NCI-H187 (cell line): ENCODE measurements at regions not wholly inside any gene's neighbourhood (a gene's known extent, or its start where the extent isn't known, plus 50 kb on each side); places are given as distances from the start of the nearest gene placed in this dataset.

ENCODE experiments used
- DNase-seq, 2 experiments: peaks; one replicate each; lab custom pipeline; 2025; lab: John Stamatoyannopoulos, UW

GRCh38 chr2:62596061-62596921, 90.3 kb upstream of the TMEM17 start:
- no peak for DNase-seq

GRCh38 chr2:62595474-62595873, 89.5 kb upstream of the TMEM17 start:
- no peak for DNase-seq

DNA sequence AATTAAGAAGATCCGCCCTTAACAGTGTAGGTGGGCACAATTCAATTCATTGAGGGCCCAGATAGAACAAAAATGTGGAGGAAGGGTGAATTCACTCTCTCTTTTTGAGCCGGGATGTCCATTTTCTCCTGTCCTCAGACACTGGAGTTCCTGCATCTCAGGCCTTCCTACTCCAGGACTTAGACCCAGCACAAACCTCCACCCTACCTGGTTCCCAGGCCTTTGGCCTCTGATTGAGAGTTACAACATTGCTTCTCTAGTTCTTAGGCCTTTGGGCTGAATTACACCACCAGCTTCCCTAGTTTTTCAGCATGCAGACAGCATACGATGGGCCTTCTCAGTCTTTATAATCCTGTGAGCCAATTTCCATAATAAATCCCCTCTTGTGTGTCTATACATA, 87.8 kb upstream of the TMEM17 start:
- DNase-seq: no peak

DNA sequence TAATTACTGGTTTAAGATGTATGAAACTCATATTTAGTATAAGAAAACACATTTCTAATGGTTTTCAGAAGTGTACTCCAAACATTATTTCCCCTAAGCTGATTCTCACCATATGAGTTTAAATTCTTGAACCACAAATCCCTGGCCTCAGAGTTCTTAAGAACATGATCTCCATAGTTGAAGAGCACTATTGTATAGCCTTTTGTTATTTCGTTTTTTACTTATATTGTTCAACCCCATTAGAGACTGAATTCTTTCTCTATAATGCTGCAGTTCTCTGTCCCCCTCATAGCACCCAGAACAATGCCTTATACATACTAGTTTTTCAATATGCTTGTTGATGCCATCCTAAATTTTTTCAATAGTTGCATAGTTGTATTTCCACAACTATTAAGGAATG, 85.5 kb upstream of the TMEM17 start:
- no peak for DNase-seq

DNA sequence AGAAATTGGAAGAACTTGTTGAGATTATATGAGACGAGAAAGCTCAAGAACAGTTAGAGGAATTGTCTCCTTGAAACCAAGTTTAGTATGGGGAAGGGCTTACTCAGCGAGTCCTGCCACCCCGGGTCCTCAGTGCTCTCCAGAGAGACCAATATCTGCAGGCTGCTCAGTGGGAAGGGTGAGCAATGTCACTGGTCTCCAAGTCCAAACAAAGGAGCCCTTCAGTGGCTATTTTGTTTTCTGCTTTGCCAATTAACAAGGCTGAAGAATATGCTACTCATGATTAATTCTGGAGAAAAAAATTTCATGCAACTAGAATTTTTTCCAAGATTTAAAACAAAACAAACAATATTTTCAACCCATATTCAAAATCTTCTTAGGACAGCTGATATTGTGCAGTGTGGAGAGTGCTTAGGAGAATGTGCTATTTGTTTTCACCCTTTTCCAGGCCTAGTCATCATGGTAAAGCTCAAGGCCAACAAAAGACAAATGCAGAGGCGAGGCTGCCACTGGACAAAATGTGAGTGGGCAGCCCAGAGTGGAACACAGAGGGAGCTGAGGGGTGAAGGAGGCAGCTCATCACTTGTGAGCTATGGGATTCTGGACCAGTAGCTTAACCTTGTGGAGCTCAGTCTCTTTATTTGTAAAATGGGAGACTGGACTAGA, 83.8 kb upstream of the TMEM17 start:
- no peak for DNase-seq

DNA sequence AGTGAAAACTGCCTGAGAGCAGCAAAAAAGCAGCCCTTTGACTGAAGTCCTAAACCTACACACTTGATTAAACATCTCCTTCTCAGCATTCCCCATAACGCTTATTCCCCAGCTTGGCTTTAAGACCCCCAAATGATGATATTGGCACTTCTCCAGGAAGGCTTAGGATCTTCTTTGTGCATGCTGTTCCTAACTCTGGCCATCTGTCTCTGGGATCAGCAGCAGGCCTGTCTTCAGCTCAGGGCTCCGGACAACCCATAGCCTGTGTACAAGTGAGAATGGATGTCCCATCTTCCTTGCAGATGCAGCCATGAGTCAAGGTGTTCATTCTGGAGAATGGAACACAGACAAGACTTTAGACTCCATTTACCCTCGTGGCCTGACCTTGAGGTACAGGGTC, 81.6 kb upstream of the TMEM17 start:
- no peak for DNase-seq

DNA sequence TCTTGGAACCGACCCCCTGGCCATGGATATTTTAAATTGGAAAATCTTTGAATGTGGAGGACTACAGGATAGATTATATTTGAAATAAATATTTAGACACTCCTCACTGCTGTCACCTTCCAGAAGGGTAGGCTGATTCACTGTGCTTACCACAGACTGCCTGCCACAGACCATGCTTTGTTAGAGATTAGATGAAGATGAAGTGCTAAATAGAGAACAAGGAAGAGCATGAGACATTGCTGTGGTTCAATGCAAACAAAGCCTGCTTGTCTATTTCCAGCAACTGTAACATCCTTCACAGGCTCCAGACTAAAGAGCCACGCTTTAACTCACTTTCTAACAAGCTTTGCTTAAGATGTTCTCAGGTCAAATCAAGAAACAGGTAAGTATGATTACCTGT, 81.0 kb upstream of the TMEM17 start:
- no peak for DNase-seq

DNA sequence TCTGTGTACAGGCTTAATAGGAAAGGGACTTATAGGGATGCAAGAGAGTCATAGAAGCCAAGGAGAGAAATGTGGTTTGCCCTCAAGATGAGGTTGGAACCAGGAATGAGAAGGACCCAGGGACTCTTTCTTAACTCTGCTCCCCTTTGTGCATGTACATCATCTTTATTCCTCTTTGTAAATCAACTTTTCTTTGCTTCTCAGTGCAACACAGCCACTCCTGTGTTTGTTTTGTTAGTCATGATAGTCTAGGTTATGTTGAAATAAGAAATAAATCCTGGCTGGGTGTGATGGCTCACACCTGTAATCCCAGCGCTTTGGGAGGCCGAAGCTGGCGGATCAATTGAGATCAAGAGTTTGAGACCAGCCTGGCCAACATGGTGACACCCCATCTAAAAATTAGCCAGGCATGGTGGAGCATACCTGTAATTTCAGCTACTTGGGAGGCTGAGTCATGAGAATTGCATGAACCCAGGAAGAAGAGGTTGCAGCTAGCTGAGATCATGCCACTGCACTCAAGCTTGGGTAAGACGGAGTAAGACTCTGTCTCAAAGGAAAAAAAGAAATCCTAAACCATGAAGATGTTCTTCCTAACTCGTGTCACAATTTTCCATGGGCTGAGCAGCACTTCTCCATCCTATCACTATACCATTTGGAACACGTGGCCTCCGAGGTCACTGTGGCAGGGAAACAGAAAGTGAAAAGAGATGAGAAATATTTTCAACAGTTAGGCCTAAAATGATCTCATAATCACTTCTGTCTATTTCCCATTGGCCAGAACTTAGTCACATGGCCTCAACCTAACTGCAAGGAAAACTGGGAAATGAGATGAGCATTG, 73.0 kb upstream of the TMEM17 start:
- no peak for DNase-seq

DNA sequence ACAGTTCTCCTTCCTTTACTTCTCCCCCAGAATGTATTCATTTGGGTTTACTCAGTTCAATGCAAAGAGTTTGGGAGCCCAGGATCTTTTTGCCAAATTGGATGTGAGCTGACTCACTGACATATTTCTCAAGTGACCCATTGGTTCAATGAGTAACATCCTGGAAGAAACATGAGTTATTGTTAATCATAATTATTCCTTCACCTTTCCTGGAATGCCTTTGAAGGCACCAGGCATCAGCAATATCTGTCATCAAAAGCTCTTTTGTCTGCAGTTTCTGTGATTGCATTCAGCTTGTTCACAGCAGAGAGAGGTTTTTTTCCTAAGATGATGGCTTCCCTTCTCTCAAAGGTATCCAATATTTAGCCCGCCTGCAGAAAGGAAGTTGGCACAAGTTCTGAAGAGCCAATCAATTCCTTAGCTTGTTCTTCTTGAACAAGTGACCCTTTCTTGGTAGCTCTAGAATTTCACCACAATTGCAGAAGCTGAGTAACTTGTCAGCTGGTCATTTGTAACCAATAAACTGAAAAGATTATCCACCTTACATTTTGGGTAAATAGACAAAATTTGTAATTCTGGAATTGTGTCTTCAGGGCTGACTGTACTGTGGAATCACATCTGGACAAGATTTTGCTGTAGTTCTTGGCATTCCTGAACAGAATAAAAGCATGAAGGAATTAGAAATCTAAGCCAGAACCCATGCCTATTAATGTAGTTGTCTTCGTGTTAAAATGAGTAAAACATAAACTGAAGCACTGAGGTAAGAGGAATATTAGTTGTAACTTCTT, 72.2 kb upstream of the TMEM17 start:
- no peak for DNase-seq

DNA sequence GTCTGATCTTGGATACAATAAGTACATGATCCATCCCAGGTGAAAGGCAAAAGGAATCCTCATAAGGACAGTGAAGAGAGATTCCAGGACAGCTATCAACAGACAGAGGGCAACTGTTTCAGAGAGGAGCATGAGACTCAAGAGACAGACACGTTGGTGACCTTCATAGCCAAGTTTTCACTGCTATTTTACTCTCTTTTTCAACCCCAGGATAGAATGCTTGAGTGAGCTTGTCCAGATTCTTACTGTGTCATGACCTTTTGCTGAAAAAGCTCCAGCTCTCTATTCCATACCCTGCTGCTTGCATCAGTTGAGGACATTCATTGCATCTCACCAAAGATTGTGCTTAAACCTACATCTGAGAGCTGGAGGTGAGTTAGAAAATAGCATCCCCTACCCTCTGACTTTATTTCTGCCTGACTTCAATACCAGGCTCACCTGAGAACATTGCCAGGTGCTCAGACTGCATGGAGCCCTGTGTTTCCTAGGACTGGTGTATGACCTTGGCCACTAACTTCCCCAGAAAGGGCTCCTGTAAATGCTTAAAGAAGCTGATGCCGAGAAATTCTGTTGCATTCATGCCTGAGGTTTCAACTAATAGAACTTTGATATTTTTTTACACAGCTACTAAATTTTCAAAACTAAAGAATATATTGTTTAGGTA, 70.4 kb upstream of the TMEM17 start:
- DNase-seq: no peak

DNA sequence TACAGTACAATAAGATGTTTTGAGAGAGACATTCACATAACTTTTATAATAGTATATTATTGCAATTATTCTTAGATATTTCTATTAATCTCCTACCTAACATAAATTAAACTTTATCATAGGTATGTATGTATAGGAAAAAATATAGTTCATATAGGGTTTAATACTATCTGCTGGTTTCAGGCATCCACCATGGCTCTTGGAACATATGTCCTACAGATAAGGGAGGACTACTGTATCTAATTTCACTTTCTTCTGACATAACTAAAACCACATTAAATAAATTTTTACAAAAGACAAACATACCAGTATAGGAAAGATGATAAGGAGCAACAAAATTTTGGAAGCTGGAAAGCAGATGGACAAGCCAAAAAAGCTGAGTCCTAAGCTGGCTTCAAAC, 67.9 kb upstream of the TMEM17 start:
- DNase-seq: no peak

DNA sequence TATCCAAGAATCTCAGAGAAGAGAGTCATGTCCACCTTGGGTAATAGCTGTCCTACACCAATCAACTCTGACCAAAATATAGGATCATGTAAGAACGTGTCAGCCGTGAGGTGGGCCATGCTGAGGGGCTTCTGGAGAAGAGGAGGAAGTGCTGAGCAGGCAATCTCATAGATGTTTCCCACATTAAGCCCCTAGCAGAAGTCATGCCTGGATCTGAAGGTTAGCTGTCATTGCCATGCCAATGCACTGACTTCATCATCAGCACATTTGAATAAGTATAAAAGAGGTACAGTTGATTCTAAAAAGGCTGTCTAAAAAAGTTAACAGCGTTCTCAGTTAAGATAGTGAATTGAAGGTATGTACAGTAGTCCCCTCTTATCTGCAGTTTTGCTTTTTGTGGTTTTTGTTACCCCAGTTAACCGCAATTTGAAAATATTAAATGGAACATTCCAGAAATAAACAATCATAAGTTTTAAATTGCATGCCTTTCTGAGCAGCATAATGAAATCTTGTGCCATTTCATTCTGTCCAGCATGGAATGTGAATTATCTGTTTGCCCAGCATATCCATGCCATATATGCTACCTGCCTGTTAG, 67.2 kb upstream of the TMEM17 start:
- DNase-seq: no peak

DNA sequence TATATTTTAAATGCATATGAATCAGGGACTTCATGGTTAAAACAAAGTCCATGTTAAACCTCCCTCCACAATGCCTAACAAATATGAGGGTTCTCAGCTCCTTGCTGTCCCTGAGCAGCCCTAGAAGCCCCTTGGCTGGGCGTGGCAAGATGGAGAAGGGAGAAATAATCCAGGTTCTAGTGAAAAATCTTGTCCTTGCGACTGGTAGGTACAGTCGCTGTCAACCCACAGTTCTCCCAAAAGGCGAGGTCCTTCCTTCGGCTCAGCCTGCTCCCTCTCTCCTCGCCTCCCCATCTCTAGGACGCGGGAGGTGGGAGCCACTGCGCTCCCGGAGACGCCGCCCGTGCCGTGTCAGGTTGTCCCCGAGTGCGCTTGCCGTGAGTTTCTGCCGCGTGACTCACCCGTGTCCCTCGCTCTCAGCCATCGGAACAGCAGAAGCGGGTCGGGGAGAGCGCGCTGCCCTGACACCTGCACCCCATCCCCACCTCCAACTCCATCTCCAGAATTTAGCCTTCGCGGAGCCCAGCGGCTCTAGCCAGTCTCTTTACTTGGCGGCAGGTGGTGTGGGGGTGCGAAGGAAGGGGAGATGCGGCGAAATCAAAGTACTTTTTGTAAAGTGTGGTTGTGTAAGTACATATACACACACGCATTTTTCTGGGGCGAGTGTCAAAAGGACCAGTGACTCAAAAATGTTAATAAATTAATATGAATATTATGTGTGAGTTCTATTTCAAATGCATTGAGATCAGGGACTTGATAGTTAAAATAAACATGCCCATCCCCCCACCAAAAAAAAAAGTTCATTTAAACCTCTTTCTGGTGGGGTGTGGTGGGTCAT, 65.1 kb upstream of the TMEM17 start:
- no peak for DNase-seq

DNA sequence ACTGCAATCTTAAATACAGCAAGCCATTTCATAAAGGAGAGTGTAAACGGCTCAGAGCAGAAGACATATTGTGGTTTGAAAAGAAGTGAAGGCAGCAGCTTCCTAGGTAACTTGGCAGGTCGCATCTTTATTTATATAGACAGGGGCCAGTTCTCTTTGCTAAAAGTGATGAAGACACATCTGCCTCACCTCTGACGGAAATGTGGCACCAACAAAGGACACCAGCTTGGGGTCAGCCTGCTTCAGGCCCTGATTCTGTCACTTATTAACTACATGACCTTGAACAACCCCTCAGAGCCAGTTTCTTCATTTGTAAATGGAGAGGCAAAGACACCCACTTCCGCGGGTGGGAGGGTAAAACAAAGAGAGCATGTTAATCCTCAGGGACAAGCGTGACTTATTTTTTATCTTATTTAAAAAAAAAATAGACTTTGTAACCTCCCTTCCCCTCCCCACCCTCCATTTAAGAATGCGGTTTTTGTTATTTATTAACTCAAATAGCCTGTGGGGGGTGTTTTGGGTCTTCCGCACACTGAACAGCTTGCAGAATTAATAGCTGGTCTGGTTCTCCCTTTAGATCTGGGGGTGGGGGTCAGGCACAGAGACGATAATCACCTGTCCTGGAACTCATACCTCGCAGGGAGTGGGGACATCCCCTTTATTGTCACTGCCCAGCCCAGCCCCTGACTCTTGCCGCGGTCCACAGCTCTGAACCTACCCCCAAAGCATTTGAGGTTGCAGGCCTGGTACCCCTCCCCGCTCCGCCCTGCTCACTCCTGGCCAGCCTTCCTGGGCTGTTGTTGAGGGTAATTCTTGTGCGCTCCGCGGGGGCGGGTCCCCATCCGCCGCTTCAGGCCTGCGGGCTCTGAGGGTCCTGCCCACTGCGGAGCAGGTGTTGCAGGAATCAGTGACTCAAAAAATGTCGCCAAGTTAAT, 64.2 kb upstream of the TMEM17 start:
- no peak for DNase-seq

DNA sequence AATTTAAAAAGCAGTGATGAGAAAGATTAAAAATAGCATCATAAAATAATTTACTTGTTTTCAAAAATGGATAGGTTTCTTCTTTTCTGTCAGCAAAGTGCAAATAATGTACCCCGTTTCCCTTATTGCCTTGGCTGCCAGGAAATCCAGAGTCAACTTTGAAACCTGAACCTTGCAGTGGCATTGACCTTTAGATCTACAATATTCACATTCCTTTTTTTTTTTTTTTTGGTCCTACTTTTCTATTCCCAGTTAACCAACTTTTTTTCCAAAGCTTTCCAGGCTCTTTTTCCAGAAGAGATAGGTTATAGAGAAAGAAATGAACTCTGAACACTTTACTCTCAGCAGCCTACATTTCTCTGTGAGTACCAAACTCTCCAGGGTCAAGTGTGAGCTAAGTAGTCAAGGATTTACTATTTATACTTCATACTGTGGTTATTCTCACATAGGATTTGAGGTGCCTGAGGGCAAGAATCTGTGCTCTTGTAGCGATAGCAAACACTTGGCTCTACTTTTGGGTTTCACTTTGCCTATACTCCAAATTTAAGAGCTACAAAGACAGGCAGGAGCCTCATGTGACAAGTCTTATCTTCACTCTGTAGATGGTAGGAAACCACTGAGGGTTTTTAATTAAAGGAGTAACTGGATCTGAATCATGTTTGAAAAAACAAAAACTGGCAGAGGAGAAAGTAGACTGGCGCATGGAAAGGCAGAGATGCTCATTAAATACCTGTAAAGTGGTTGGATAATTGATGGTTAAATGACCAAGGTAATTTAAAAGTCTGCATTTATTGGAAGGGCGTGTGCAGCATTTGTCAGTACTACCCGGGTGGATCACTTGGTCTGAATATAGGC, 63.2 kb upstream of the TMEM17 start:
- no peak for DNase-seq

DNA sequence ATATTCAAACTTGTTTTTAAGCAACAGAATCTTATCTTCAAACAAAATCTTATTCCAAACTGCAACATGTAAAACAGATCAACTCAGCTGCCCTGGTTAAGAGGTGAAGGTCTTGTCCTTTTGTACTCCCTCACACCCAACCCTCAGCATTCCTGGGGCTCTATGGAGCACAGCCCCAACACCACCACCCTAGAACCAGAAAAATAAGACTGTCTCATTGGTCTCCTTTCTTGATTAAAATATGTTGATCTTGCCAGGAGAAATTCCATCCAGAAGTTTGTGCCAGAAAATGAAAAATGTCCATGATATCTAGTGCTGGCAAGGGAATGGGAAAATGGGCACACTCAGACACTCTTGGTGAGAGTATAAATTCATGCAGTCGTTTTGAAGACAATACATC, 62.1 kb upstream of the TMEM17 start:
- no peak for DNase-seq

DNA sequence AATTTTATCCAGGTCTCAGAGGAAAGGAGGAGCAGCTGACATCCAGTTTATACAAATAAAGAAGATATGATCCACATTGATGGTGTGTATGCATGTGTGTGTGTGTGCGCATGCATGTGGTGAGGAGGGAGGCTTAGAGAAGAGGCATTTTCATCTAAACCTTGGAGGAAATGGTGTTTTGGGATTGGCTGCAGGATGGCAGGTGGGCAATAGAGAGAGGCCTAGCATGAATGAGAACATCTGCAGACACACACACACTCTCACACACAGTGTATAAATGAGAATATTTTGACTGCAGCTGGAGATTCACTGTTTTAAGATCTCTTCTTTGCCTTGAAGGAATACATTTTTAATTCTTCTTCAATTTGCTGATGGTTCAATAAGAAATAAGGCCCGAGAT, 61.7 kb upstream of the TMEM17 start:
- DNase-seq: no peak

- DNase-seq: no peak
Measured at GRCh38 chr2:62566847-62567246, 60.9 kb upstream of the TMEM17 start.
